Endothelial cell of umbilical vein (primary cell): ENCODE measurements at regions not wholly inside any gene's neighbourhood (a gene's known extent, or its start where the extent isn't known, plus 50 kb on each side); places are given as distances from the start of the nearest gene placed in this dataset.

Experiments used
- BruUV-seq: library from RNA; stranded (reverse); fragments of 400-500 nt; replicated peaks from 2 replicates; lab custom pipeline; 2021; lab: Mats Ljungman, UMichigan
- CTCF ChIA-PET: fragments of 300-600, 350-600 bp; sonication (Branson Sonifier 250); formaldehyde crosslinking; loops from one replicate; lab custom pipeline; 2021; ENCODE audit warnings: antibody characterized with exemption, inconsistent platforms; lab: Charles Lee
- POLR2A ChIA-PET: fragments of 300-600, 350-600 bp; sonication (Branson Sonifier 250); formaldehyde crosslinking; loops from one replicate; lab custom pipeline; 2021; ENCODE audit warnings: antibody characterized with exemption, inconsistent platforms; lab: Charles Lee
- DNase-seq: peaks from one replicate; pipeline ENCODE4 v3.0.0-alpha.2; 2011; ENCODE audit warnings: low read depth, low spot score
- FAIRE-seq: peaks from 2 replicates; lab custom pipeline; 2011; peaks lifted over from hg19 to GRCh38; lab: Jason Lieb, UNC
- H2AFZ ChIP-seq: 2 replicates; pipeline ENCODE4 v1.6.0; 2012; ENCODE audit warnings: low read depth, low read length, control low read depth, inconsistent platforms
- H3K27ac ChIP-seq: 2 replicates; pipeline ENCODE4 v1.5.1; 2011; ENCODE audit warnings: low read depth, mild to moderate bottlenecking, control low read depth, low read length, moderate library complexity; ENCODE audit not compliant: insufficient read depth
- H3K27me3 ChIP-seq, 2 experiments: 2 replicates each; pipeline versions ENCODE4 v1.6.0 to v1.6.1; 2011; ENCODE audit warnings: low read length in 2 of 2, mixed read lengths in 1 of 2; ENCODE audit not compliant: control insufficient read depth in 2 of 2, insufficient read depth in 2 of 2
- H3K36me3 ChIP-seq, 2 experiments: 2 replicates in 1 of 2; 3 replicates in 1 of 2; pipeline ENCODE4 v1.5.1; 2011; ENCODE audit warnings: low read length in 2 of 2, mild to moderate bottlenecking in 1 of 2, moderate library complexity in 1 of 2; ENCODE audit not compliant: control insufficient read depth in 2 of 2, insufficient read depth in 2 of 2; ENCODE audit errors: extremely low read depth in 1 of 2
- H3K4me1 ChIP-seq: 3 replicates; pipeline ENCODE4 v1.5.1; 2011; ENCODE audit warnings: mild to moderate bottlenecking, low read length; ENCODE audit not compliant: control insufficient read depth, insufficient read depth; ENCODE audit errors: extremely low read depth
- H3K4me2 ChIP-seq: 2 replicates; pipeline ENCODE4 v1.6.1; 2011; ENCODE audit warnings: low read length, control low read depth, mixed read lengths; ENCODE audit not compliant: insufficient read depth
- H3K4me3 ChIP-seq, 3 experiments: fragments of 200-600 bp in 1 of 3; sonication (generic), shearing (Covaris generic) in 1 of 3; replicated peaks in 1 of 3; 2 replicates each; pipeline ENCODE4 v1.5.1; 2011 to 2016; ENCODE audit warnings: control low read depth in 3 of 3, low read length in 3 of 3, mild to moderate bottlenecking in 2 of 3, inconsistent platforms in 1 of 3, low read depth in 1 of 3, moderate library complexity in 1 of 3; ENCODE audit not compliant: insufficient read depth in 1 of 3
- H3K79me2 ChIP-seq: 2 replicates; pipeline ENCODE4 v1.6.0; 2012; ENCODE audit warnings: low read length, inconsistent platforms; ENCODE audit not compliant: control insufficient read depth, insufficient read depth
- H3K9ac ChIP-seq: replicated peaks from 2 replicates; pipeline ENCODE3; 2011; ENCODE audit warnings: low read length, control low read depth; ENCODE audit not compliant: insufficient read depth; ENCODE audit errors: extremely low read depth
- H3K9me1 ChIP-seq: replicated peaks from 3 replicates; pipeline ENCODE4 v1.6.0; 2011; ENCODE audit warnings: mild to moderate bottlenecking, low read length; ENCODE audit not compliant: control insufficient read depth, insufficient read depth; ENCODE audit errors: extremely low read depth
- H3K9me3 ChIP-seq: replicated peaks from 2 replicates; pipeline ENCODE4 v1.5.1; 2012; ENCODE audit warnings: low read length, inconsistent platforms; ENCODE audit not compliant: control insufficient read depth, insufficient read depth
- H4K20me1 ChIP-seq: replicated peaks from 2 replicates; pipeline ENCODE3; 2011; ENCODE audit warnings: mild to moderate bottlenecking, low read length; ENCODE audit not compliant: control insufficient read depth, insufficient read depth; ENCODE audit errors: extremely low read depth
- FOS ChIP-seq: IDR thresholded peaks from 2 replicates; pipeline ENCODE4 v1.6.1; 2011; ENCODE audit warnings: mild to moderate bottlenecking, low read length, moderate library complexity, borderline replicate concordance; ENCODE audit not compliant: insufficient read depth
- JUN ChIP-seq: IDR thresholded peaks from 2 replicates; pipeline ENCODE4 v1.6.1; 2011; ENCODE audit warnings: borderline replicate concordance, low read depth; ENCODE audit not compliant: insufficient read length, insufficient read depth
- MYC ChIP-seq: IDR thresholded peaks from one replicate; pipeline ENCODE4 v1.6.1; 2011; ENCODE audit warnings: mild to moderate bottlenecking, low read depth, low read length
- dilution Hi-C: fragments of 300-500 bp; cut with MboI; formaldehyde crosslinking; loops from one replicate; pipeline ENCODE4 v1.15.0; 2019; ENCODE audit warnings: low sequenced_read_pairs; ENCODE audit not compliant: extremely low pct_ligation_motif_present
- intact Hi-C: fragments of 100-400 bp; cut with micrococcal nuclease; formaldehyde crosslinking; loops from one replicate; pipeline ENCODE4 v1.10.0; 2022
- TF ChIP-seq, protein P1 (sequence below): IDR thresholded peaks from 2 replicates; pipeline ENCODE4 v1.6.1; 2011; ENCODE audit not compliant: insufficient read depth, insufficient read length
- TF ChIP-seq, protein P2 (sequence below), 2 donors: IDR thresholded peaks; 1 replicate in 1 of 2; 2 replicates in 1 of 2; pipeline ENCODE4 v1.5.1; 2011; ENCODE audit warnings: low read length in 2 of 2, mild to moderate bottlenecking in 2 of 2, moderate library complexity in 2 of 2, control low read depth in 1 of 2, inconsistent platforms in 1 of 2, low read depth in 1 of 2; ENCODE audit not compliant: insufficient read depth in 1 of 2; ENCODE audit errors: extremely low read depth in 1 of 2

DNA sequence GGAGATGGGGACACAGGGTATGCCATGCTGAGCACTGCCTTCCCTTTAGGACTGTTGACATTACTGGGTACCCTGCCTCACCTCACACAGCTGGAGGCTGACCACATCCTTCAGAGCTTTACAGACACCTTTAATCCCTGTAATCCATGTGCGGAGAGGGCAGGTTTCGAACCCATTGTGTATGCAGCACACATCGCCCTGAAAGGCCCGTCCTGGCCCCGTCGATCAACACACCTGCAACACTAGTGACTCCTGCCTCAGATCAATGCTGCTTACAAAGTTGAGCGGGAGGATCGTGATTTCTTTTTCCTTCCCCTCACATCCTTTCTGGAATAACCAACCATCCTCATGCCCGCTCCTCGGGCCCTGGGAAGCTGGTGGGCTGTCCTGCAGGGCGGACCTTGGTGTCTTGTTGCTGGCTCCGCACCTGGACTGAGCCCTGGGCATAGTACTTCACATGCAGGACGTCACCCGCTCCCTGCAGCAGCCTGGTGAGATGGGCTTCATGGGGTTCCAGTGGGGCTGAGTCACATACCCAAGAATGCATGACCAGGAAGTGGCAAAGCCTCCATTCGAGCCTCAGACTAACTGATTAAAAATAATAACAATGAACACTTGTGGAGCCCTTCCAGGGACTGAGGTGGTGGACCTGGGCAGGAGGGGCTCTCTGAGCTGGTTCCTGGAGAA is 403.6 kb downstream of the PTPRU start:
- Histone ChIP-seq H3K27me3 (no peaks in the 10 kb centered on the region), H3K9ac (no peak overlapping the region), H3K4me2 (no peak overlapping the region), H4K20me1 (no peaks in the 10 kb centered on the region), H3K9me3 (no peaks in the 10 kb centered on the region), H2AFZ (no peak overlapping the region), H3K4me1 (no peaks in the 10 kb centered on the region), H3K27ac (no peak overlapping the region), H3K4me3 (no peak overlapping the region), H3K9me1 (no peaks in the 10 kb centered on the region), H3K36me3 (no peaks in the 10 kb centered on the region), H3K79me2 (no peaks in the 10 kb centered on the region)
- dilution Hi-C loops (no loop called here), intact Hi-C loops (no loop called here)
- ChIA-PET POLR2A (no interaction called here), CTCF (no interaction called here)
- BruUV-seq = no TSS peak
- no peak for FAIRE-seq
- DNase-seq = no peak
- TF ChIP-seq JUN (no peak), FOS (peak; percentile 35), MYC (no peak)
- TF ChIP-seq, protein P1, sequence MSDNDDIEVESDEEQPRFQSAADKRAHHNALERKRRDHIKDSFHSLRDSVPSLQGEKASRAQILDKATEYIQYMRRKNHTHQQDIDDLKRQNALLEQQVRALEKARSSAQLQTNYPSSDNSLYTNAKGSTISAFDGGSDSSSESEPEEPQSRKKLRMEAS = no peak

DNA sequence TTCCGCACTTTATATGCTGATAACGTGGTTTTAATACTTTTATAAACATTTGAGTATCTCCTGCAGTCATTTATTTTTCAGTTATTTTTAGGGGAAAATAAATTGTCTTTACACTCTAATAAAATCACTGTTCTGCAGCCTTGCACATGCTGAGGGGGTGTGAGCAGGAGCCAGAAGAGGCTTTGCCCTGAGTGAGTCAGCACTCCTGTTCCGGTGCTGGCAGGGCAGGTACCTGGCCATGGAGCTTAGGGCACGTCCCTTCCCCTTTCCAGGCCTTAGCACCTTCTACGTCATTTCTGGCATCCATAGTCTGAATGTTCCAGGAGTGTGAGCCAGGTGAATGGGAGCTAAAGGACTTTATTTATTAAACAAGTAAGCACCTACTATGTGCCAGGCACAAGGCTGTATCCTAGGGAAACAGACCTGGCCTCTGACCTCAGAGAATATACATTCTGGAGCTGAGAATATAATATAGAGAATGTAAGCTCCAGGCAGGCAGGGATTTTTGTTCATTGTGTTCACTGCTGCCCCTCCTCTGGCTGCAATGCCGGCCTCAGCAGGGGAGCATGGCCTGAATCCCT is 402.9 kb downstream of the PTPRU start:
- FAIRE-seq = no peak
- dilution Hi-C loops = no loop called here

More for the DNA sequence above, 402.9 kb downstream of the PTPRU start:
- no peak overlapping the region for H2AFZ ChIP-seq
- H3K4me2 ChIP-seq = no peak overlapping the region
- no peaks in the 10 kb centered on the region for H3K4me1 ChIP-seq
- ChIA-PET POLR2A (no interaction called here), CTCF (no interaction called here)
- H3K9me1 ChIP-seq = no peaks in the 10 kb centered on the region
- no peak for DNase-seq
- H3K4me3 ChIP-seq = no peak overlapping the region
- no peaks in the 10 kb centered on the region for H3K9me3 ChIP-seq
- BruUV-seq = no TSS peak
- H3K27ac ChIP-seq = no peak overlapping the region
- no peak overlapping the region for H3K9ac ChIP-seq
- intact Hi-C loops = no loop called here
- no peaks in the 10 kb centered on the region for H3K27me3 ChIP-seq
- no peaks in the 10 kb centered on the region for H3K36me3 ChIP-seq
- H4K20me1 ChIP-seq = no peaks in the 10 kb centered on the region
- TF ChIP-seq, protein P2, sequence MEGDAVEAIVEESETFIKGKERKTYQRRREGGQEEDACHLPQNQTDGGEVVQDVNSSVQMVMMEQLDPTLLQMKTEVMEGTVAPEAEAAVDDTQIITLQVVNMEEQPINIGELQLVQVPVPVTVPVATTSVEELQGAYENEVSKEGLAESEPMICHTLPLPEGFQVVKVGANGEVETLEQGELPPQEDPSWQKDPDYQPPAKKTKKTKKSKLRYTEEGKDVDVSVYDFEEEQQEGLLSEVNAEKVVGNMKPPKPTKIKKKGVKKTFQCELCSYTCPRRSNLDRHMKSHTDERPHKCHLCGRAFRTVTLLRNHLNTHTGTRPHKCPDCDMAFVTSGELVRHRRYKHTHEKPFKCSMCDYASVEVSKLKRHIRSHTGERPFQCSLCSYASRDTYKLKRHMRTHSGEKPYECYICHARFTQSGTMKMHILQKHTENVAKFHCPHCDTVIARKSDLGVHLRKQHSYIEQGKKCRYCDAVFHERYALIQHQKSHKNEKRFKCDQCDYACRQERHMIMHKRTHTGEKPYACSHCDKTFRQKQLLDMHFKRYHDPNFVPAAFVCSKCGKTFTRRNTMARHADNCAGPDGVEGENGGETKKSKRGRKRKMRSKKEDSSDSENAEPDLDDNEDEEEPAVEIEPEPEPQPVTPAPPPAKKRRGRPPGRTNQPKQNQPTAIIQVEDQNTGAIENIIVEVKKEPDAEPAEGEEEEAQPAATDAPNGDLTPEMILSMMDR (IDR thresholded peaks at IDR 0.05; ENCODE audit: extremely low read depth in 1 of 2, insufficient read depth in 1 of 2, low read depth in 1 of 2, low read length in 2 of 2) = no peak
- TF ChIP-seq, protein P1 = no peak
- no peaks in the 10 kb centered on the region for H3K79me2 ChIP-seq
